ENCODE measurements at regions not wholly inside any gene's neighbourhood (a gene's known extent, or its start where the extent isn't known, plus 50 kb on each side); places are given as distances from the start of the nearest gene placed in this dataset.

GRCh38 chr11:92822410-92822809 lies 147.0 kb upstream of the MTNR1B start:
- TF ChIP-seq POLR2A (IDR thresholded peaks at IDR 0.05) (no peak), CTCF (IDR thresholded peaks at IDR 0.05) (no peak), EP300 (IDR thresholded peaks at IDR 0.05) (no peak)
